ENCODE measurements at regions not wholly inside any gene's neighbourhood (a gene's known extent, or its start where the extent isn't known, plus 50 kb on each side); places are given as distances from the start of the nearest gene placed in this dataset.

GRCh38 chrX:82816562-82816961, 691.5 kb upstream of the POU3F4 start:
- no peak overlapping the region for H2AFZ ChIP-seq (ENCODE audit: control insufficient read depth, low read depth, low read length)
- intact Hi-C loops (cut with micrococcal nuclease; ENCODE audit: unreplicated experiment) (no loop called here), in situ Hi-C loops (cut with MboI) (no loop called here)
- no peak overlapping the region for H3K27ac ChIP-seq (ENCODE audit: control insufficient read depth, insufficient read depth)
- ChIA-PET RAD21 (ENCODE audit: unreplicated experiment) (no interaction called here), POLR2A (no interaction called here), SMC1A (ENCODE audit: uncharacterized antibody, unreplicated experiment) (no interaction called here), CTCF (interaction anchor here (1.9 kb wide), 1 partner anchor 8 kb away, joined by 5 read pairs; no protein-coding TSS in a partner anchor)
- H3K4me1 ChIP-seq (ENCODE audit: control insufficient read depth, insufficient read depth, low read length), result no peaks in the 10 kb centered on the region
- H3K9ac ChIP-seq (ENCODE audit: control insufficient read depth, insufficient read depth, low read length), result no peak overlapping the region
- no peaks in the 10 kb centered on the region for H3K79me2 ChIP-seq (ENCODE audit: control insufficient read depth, insufficient read depth, low read length)
- no peak overlapping the region for H3K4me2 ChIP-seq (ENCODE audit: control insufficient read depth, insufficient read depth)
- BruUV-seq (replicated peaks), result no TSS peak
- no peaks in the 10 kb centered on the region for H3K9me3 ChIP-seq (replicated peaks; ENCODE audit: control insufficient read depth, insufficient read depth, low read length)
- ATAC-seq (no peak), DNase-seq (ENCODE audit: low read depth, low spot score) (no peak), FAIRE-seq (no peak)
- H3K4me3 ChIP-seq, result no peak overlapping the region
- no peaks in the 10 kb centered on the region for H3K27me3 ChIP-seq (replicated peaks in 1 of 2; ENCODE audit: control insufficient read depth in 2 of 2, insufficient read depth in 2 of 2, low read length in 1 of 2)
- TF ChIP-seq ZBTB40 (IDR thresholded peaks at IDR 0.05; ENCODE audit: borderline replicate concordance) (no peak), YBX1 (IDR thresholded peaks at IDR 0.05) (no peak), NKRF (conservative IDR thresholded peaks at IDR 0.05) (no peak), ATF2 (IDR thresholded peaks at IDR 0.05; ENCODE audit: low read length) (no peak), HDAC6 (IDR thresholded peaks at IDR 0.05; ENCODE audit: unreplicated experiment) (no peak), BHLHE40 (IDR thresholded peaks at IDR 0.05; ENCODE audit: borderline replicate concordance in 1 of 2, low read depth in 2 of 2, low read length in 1 of 2) (no peak), KDM1A (IDR thresholded peaks at IDR 0.05; ENCODE audit: borderline replicate concordance) (no peak), MTA2 (IDR thresholded peaks at IDR 0.05; ENCODE audit: low read depth) (no peak)
- WGBS (ENCODE audit: insufficient coverage, insufficient replicate concordance, low lambda C conversion rate, missing lambda C conversion rate), result 0% methylated on average over 2 of the region's 2 CpGs
- H3K36me3 ChIP-seq (ENCODE audit: control insufficient read depth in 2 of 2, insufficient read depth in 2 of 2, low read length in 1 of 2), result no peaks in the 10 kb centered on the region
- no peaks in the 10 kb centered on the region for H4K20me1 ChIP-seq (ENCODE audit: control insufficient read depth, insufficient read depth)
